CD4-positive, alpha-beta T cell treated with Interleukin-6 at 100 ng/mL for 8 hours (primary cell): ENCODE measurements at regions not wholly inside any gene's neighbourhood (a gene's known extent, or its start where the extent isn't known, plus 50 kb on each side); places are given as distances from the start of the nearest gene placed in this dataset.

ENCODE experiments used
- DNase-seq: peaks from one replicate; pipeline ENCODE4 v3.0.0-alpha.2; 2020; ENCODE audit warnings: mixed read lengths, low spot score

- no peak for DNase-seq
Observed at GRCh38 chr15:96736384-96736783, 405.9 kb downstream of the NR2F2 start.

- no peak for DNase-seq
Observed at GRCh38 chr15:96737408-96737807, 406.9 kb downstream of the NR2F2 start.

GRCh38 chr15:96746665-96747064 lies 416.2 kb downstream of the NR2F2 start:
- DNase-seq, result no peak

- DNase-seq, result no peak
Observed at GRCh38 chr15:96747291-96747690, 416.8 kb downstream of the NR2F2 start.

- no peak for DNase-seq
Observed at GRCh38 chr15:96750361-96750760, 419.9 kb downstream of the NR2F2 start.

GRCh38 chr15:96756146-96756545 lies 425.6 kb downstream of the NR2F2 start:
- DNase-seq, result no peak

- DNase-seq, result no peak
Observed at GRCh38 chr15:96756656-96757055, 426.2 kb downstream of the NR2F2 start.

GRCh38 chr15:96762566-96762965 lies 432.1 kb downstream of the NR2F2 start:
- DNase-seq, result no peak

- no peak for DNase-seq
Observed at GRCh38 chr15:96764501-96764900, 434.0 kb downstream of the NR2F2 start.

GRCh38 chr15:96764946-96765345 lies 434.4 kb downstream of the NR2F2 start:
- DNase-seq, result no peak

- DNase-seq, result no peak
Observed at GRCh38 chr15:96766366-96766765, 435.9 kb downstream of the NR2F2 start.

- DNase-seq, result no peak
Observed at GRCh38 chr15:96767703-96768434, 437.4 kb downstream of the NR2F2 start.

- DNase-seq, result no peak
Observed at GRCh38 chr15:96768435-96768789, 437.9 kb downstream of the NR2F2 start.

GRCh38 chr15:96771035-96771434 lies 440.5 kb downstream of the NR2F2 start:
- DNase-seq, result no peak

- no peak for DNase-seq
Observed at GRCh38 chr15:96774216-96774615, 443.7 kb downstream of the NR2F2 start.

- DNase-seq, result no peak
Observed at GRCh38 chr15:96783746-96784145, 453.2 kb downstream of the NR2F2 start.

GRCh38 chr15:96790004-96790403 lies 459.5 kb downstream of the NR2F2 start:
- DNase-seq, result no peak

- no peak for DNase-seq
Observed at GRCh38 chr15:96792216-96792615, 461.7 kb downstream of the NR2F2 start.

- no peak for DNase-seq
Observed at GRCh38 chr15:96796841-96797240, 466.3 kb downstream of the NR2F2 start.

GRCh38 chr15:96801576-96802150 lies 471.2 kb downstream of the NR2F2 start:
- no peak for DNase-seq

- no peak for DNase-seq
Observed at GRCh38 chr15:96802611-96803255, 472.2 kb downstream of the NR2F2 start.

- no peak for DNase-seq
Observed at GRCh38 chr15:96804754-96805153, 474.3 kb downstream of the NR2F2 start.

- no peak for DNase-seq
Observed at GRCh38 chr15:96807361-96807760, 476.9 kb downstream of the NR2F2 start.

- DNase-seq, result no peak
Observed at GRCh38 chr15:96817900-96818299, 487.4 kb downstream of the NR2F2 start.
